Panc1 (cell line): ENCODE measurements at regions not wholly inside any gene's neighbourhood (a gene's known extent, or its start where the extent isn't known, plus 50 kb on each side); places are given as distances from the start of the nearest gene placed in this dataset.
"Not testable (repeated sequence)": the region's sequence is repeated elsewhere in the genome, so short reads cannot be mapped to it uniquely, and the experiment has no call there.

ENCODE experiments used
- ATAC-seq: fragments of 200-7000 bp; cut with Tn5 transposase; 2 replicates; pipeline ENCODE4 v1.9.1; 2020; ENCODE audit warnings: mild to moderate bottlenecking, moderate library complexity
- BruUV-seq: library from RNA; stranded (reverse); fragments of 400-500 nt; replicated peaks from 2 replicates; lab custom pipeline; 2021; lab: Mats Ljungman, UMichigan
- CTCF ChIA-PET: fragments of 300-600 bp; sonication (Branson Sonifier 250); formaldehyde crosslinking; loops from one replicate; lab custom pipeline; 2022; ENCODE audit warnings: antibody characterized with exemption; lab: Charles Lee
- POLR2A ChIA-PET: fragments of 300-600 bp; sonication (Branson Sonifier 250); formaldehyde crosslinking; loops from one replicate; lab custom pipeline; 2022; ENCODE audit warnings: antibody characterized with exemption; lab: Charles Lee
- DNase-seq: peaks from one replicate; pipeline ENCODE4 v3.0.0-alpha.2; 2010; ENCODE audit warnings: low read depth, low spot score
- H3K27ac ChIP-seq: 2 replicates; pipeline ENCODE4 v1.5.1; 2011; ENCODE audit warnings: mild to moderate bottlenecking, low read length, inconsistent platforms
- H3K27me3 ChIP-seq: fragments of 200-500 bp; sonication (Bioruptor generic); 2 replicates; pipeline ENCODE4 v1.6.0; 2014; ENCODE audit warnings: low read length, inconsistent platforms; ENCODE audit not compliant: control insufficient read depth, insufficient read depth
- H3K36me3 ChIP-seq: fragments of 200-500 bp; sonication (Bioruptor generic); 2 replicates; pipeline ENCODE4 v1.5.1; 2014; ENCODE audit warnings: inconsistent platforms, mild to moderate bottlenecking, low read length, moderate library complexity; ENCODE audit not compliant: control insufficient read depth, insufficient read depth
- H3K4me1 ChIP-seq: 2 replicates; pipeline ENCODE4 v1.5.1; 2011; ENCODE audit warnings: inconsistent platforms, mild to moderate bottlenecking, low read length, moderate library complexity; ENCODE audit not compliant: control insufficient read depth, insufficient read depth
- H3K4me3 ChIP-seq, 2 experiments: 2 replicates each; pipeline ENCODE4 v1.5.1; 2011 to 2012; ENCODE audit warnings: low read depth in 2 of 2, low read length in 2 of 2, mild to moderate bottlenecking in 2 of 2, inconsistent platforms in 1 of 2, moderate library complexity in 1 of 2
- H3K9me3 ChIP-seq: fragments of 200-500 bp; sonication (Bioruptor generic); 2 replicates; pipeline ENCODE4 v1.5.1; 2014; ENCODE audit warnings: low read depth, mild to moderate bottlenecking, inconsistent platforms, low read length, moderate library complexity; ENCODE audit not compliant: control insufficient read depth, insufficient read depth
- POLR2AphosphoS5 ChIP-seq: IDR thresholded peaks from 2 replicates; pipeline ENCODE4 v1.6.1; 2012; ENCODE audit warnings: mild to moderate bottlenecking, low read depth, low read length, moderate library complexity
- SIN3A ChIP-seq: IDR thresholded peaks from 2 replicates; pipeline ENCODE4 v1.6.1; 2012; ENCODE audit warnings: low read depth, mild to moderate bottlenecking, low read length, moderate library complexity, borderline replicate concordance; ENCODE audit not compliant: insufficient read depth
- TCF7L2 ChIP-seq: IDR thresholded peaks from 2 replicates; pipeline ENCODE4 v1.6.1; 2011; ENCODE audit warnings: mild to moderate bottlenecking, low read depth, low read length, inconsistent platforms
- in situ Hi-C: cut with HindIII; loops from 2 replicates; pipeline ENCODE4 v1.10.0; 2016; ENCODE audit warnings: low sequenced_read_pairs, low pct_unique_long_range_greater_than_20kb
- intact Hi-C: fragments of 100-400 bp; cut with micrococcal nuclease; formaldehyde crosslinking; loops from one replicate; pipeline ENCODE4 v1.10.0; 2022; ENCODE audit not compliant: unreplicated experiment
- TF ChIP-seq, protein P1 (sequence below): fragments of 450-650 bp; IDR thresholded peaks from 2 replicates; pipeline ENCODE4 v1.5.1; 2017; ENCODE audit warnings: mild to moderate bottlenecking
- TF ChIP-seq, protein P2 (sequence below), 2 experiments: IDR thresholded peaks; 2 replicates each; pipeline ENCODE4 v1.6.1; 2011 to 2012; ENCODE audit warnings: low read depth in 2 of 2, control low read depth in 1 of 2, low read length in 1 of 2, mild to moderate bottlenecking in 1 of 2, moderate library complexity in 1 of 2; ENCODE audit not compliant: insufficient read depth in 1 of 2

DNA sequence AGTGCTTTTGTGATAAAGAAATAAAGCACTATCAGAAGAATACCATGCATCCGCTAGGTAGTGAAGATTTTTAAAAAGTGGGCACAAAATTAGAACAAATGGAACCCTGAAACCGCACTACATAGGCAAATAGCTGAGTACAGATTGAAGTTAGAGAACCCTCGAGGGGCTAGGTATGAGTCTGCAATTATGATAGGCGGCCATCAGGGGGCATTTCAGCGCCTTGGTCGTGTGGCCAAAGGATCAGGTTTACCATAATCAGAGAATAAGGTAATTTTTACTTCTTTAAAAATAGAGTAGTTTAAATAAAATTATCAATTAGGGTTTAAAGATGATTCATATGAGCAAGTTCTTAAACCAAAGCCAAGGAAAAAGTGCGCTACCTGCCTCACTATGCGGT, 129.8 kb downstream of the TMX1 start:
- ChIA-PET CTCF (no interaction called here), POLR2A (no interaction called here)
- intact Hi-C loops (no loop called here), in situ Hi-C loops (no loop called here)
- Histone ChIP-seq H3K27me3 (no peaks in the 10 kb centered on the region), H3K36me3 (no peaks in the 10 kb centered on the region), H3K4me3 (no peak overlapping the region), H3K4me1 (no peaks in the 10 kb centered on the region), H3K9me3 (no peaks in the 10 kb centered on the region), H3K27ac (no peak overlapping the region)
- ATAC-seq: no peak
- no peak for DNase-seq
- TF ChIP-seq, protein P1, sequence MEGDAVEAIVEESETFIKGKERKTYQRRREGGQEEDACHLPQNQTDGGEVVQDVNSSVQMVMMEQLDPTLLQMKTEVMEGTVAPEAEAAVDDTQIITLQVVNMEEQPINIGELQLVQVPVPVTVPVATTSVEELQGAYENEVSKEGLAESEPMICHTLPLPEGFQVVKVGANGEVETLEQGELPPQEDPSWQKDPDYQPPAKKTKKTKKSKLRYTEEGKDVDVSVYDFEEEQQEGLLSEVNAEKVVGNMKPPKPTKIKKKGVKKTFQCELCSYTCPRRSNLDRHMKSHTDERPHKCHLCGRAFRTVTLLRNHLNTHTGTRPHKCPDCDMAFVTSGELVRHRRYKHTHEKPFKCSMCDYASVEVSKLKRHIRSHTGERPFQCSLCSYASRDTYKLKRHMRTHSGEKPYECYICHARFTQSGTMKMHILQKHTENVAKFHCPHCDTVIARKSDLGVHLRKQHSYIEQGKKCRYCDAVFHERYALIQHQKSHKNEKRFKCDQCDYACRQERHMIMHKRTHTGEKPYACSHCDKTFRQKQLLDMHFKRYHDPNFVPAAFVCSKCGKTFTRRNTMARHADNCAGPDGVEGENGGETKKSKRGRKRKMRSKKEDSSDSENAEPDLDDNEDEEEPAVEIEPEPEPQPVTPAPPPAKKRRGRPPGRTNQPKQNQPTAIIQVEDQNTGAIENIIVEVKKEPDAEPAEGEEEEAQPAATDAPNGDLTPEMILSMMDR: peak; percentile 56
- no peak for TF ChIP-seq SIN3A
- TF ChIP-seq TCF7L2: no peak
- TF ChIP-seq, protein P2, sequence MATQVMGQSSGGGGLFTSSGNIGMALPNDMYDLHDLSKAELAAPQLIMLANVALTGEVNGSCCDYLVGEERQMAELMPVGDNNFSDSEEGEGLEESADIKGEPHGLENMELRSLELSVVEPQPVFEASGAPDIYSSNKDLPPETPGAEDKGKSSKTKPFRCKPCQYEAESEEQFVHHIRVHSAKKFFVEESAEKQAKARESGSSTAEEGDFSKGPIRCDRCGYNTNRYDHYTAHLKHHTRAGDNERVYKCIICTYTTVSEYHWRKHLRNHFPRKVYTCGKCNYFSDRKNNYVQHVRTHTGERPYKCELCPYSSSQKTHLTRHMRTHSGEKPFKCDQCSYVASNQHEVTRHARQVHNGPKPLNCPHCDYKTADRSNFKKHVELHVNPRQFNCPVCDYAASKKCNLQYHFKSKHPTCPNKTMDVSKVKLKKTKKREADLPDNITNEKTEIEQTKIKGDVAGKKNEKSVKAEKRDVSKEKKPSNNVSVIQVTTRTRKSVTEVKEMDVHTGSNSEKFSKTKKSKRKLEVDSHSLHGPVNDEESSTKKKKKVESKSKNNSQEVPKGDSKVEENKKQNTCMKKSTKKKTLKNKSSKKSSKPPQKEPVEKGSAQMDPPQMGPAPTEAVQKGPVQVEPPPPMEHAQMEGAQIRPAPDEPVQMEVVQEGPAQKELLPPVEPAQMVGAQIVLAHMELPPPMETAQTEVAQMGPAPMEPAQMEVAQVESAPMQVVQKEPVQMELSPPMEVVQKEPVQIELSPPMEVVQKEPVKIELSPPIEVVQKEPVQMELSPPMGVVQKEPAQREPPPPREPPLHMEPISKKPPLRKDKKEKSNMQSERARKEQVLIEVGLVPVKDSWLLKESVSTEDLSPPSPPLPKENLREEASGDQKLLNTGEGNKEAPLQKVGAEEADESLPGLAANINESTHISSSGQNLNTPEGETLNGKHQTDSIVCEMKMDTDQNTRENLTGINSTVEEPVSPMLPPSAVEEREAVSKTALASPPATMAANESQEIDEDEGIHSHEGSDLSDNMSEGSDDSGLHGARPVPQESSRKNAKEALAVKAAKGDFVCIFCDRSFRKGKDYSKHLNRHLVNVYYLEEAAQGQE (IDR thresholded peaks at IDR 0.05; ENCODE audit: insufficient read depth in 1 of 2, low read depth in 2 of 2, low read length in 1 of 2): no peak
- no TSS peak for BruUV-seq

DNA sequence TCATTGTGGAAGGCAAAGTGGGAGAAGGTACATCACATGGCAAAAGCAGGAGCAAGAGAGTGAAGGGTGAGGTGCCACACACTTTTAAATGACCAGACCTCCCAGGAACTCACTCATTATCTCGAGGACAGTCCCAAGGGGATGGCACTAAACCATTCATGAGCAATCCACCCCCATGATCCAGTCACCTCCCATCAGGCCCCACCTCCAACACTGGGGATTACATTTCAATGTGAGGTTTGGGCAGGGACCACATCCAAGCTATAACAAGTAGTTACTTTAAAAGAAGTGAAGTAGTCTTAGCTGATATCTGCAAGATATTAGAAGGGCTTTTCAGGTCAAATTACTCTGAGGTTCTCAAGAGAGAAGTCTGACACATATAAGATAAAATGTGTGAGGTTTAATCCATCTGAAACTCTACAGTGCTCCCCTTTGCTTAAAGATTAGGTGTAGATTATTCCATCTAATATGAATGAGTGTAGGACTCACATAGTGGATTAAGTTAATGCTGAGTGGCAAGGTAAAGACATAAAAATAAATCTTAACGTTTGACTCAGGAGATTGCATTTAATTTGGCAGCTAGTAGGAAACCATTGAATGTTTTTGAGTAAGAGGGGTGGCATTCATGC, 130.8 kb downstream of the TMX1 start:
- DNase-seq (no peak), ATAC-seq (no peak)
- BruUV-seq: no TSS peak
- ChIA-PET POLR2A (no interaction called here), CTCF (no interaction called here)
- intact Hi-C loops (no loop called here), in situ Hi-C loops (no loop called here)
- Histone ChIP-seq H3K9me3 (no peaks in the 10 kb centered on the region), H3K27ac (no peak overlapping the region), H3K36me3 (no peaks in the 10 kb centered on the region), H3K4me3 (no peak overlapping the region), H3K4me1 (no peaks in the 10 kb centered on the region), H3K27me3 (no peaks in the 10 kb centered on the region)
- TF ChIP-seq TCF7L2 (no peak), SIN3A (no peak), POLR2AphosphoS5 (no peak)
- TF ChIP-seq, protein P2 (IDR thresholded peaks at IDR 0.05; ENCODE audit: insufficient read depth in 1 of 2, low read depth in 2 of 2, low read length in 1 of 2): no peak
- TF ChIP-seq, protein P1: no peak

DNA sequence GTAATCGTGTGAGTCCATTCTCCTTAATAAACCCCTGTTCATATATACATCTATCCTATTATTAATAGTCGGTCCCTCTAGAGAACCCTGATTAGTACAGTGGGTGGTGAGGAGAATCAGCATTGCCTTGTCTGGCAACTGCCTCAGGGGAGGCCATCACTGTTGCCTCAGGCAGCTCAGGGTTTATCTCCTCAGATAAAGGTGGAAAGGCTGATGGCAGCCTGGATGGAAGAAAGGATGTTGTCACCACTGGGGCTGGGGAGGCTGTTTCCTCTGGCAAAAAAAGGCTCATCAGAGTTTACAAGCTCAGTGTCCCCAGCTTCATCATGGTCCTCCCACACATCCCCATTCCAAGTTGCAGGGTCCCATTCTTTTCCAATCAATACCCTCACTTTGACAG, 137.1 kb downstream of the TMX1 start:
- H3K36me3 ChIP-seq, H3K27ac ChIP-seq, BruUV-seq, H3K27me3 ChIP-seq, in situ Hi-C loops, ATAC-seq, H3K4me1 ChIP-seq, H3K9me3 ChIP-seq, intact Hi-C loops, CTCF ChIA-PET, DNase-seq, H3K4me3 ChIP-seq, POLR2A ChIA-PET: not testable (repeated sequence)
